22Rv1 (cell line): ENCODE measurements at regions not wholly inside any gene's neighbourhood (a gene's known extent, or its start where the extent isn't known, plus 50 kb on each side); places are given as distances from the start of the nearest gene placed in this dataset.

Experiments
- CTCF ChIP-seq: fragments of 450-650 bp; IDR thresholded peaks from 2 replicates; pipeline ENCODE4 v1.5.1; 2017; ENCODE audit warnings: mild to moderate bottlenecking
- ZFX ChIP-seq: fragments of 450-650 bp; IDR thresholded peaks from 2 replicates; pipeline ENCODE4 v1.6.1; 2017; ENCODE audit warnings: antibody characterized with exemption, borderline replicate concordance

GRCh38 chr19:30870876-30871275, 478.4 kb downstream of the TSHZ3 start:
- TF ChIP-seq CTCF, result no peak
- TF ChIP-seq ZFX, result no peak
